ENCODE measurements at regions not wholly inside any gene's neighbourhood (a gene's known extent, or its start where the extent isn't known, plus 50 kb on each side); places are given as distances from the start of the nearest gene placed in this dataset.

- Histone ChIP-seq H3K36me3 (ENCODE audit: control insufficient read depth in 2 of 2, insufficient read depth in 2 of 2, low read length in 2 of 2) (peaks cover 79 to 90% of the 10 kb centered on the region in 2 donors), H3K27me3 (ENCODE audit: control insufficient read depth in 2 of 2, insufficient read depth in 2 of 2, low read length in 2 of 2) (no peaks in the 10 kb centered on the region), H3K27ac (ENCODE audit: low read depth in 2 of 2, low read length in 2 of 2) (no peak overlapping the region), H3K9ac (ENCODE audit: low read depth in 1 of 2, low read length in 2 of 2) (no peak overlapping the region), H3K4me3 (ENCODE audit: low read length in 2 of 2) (no peak overlapping the region), H3K4me1 (ENCODE audit: control insufficient read depth in 2 of 2, insufficient read depth in 2 of 2, low read length in 2 of 2) (no peaks in the 10 kb centered on the region), H3K9me3 (ENCODE audit: control insufficient read depth in 2 of 2, low read length in 2 of 2) (no peaks in the 10 kb centered on the region)
Measured at GRCh38 chr9:92242260-92243136, 51.0 kb downstream of the IARS1 start.

GRCh38 chr9:92236915-92237314 lies 56.6 kb downstream of the IARS1 start:
- H3K4me3 ChIP-seq (ENCODE audit: low read length in 2 of 2) = no peak overlapping the region
- H3K36me3 ChIP-seq (ENCODE audit: control insufficient read depth in 2 of 2, insufficient read depth in 2 of 2, low read length in 2 of 2) = peaks cover 33 to 56% of the 10 kb centered on the region in 2 donors
- H3K9me3 ChIP-seq (ENCODE audit: control insufficient read depth in 2 of 2, low read length in 2 of 2) = no peaks in the 10 kb centered on the region
- no peaks in the 10 kb centered on the region for H3K4me1 ChIP-seq (ENCODE audit: control insufficient read depth in 2 of 2, insufficient read depth in 2 of 2, low read length in 2 of 2)
- H3K9ac ChIP-seq (ENCODE audit: low read depth in 1 of 2, low read length in 2 of 2) = no peak overlapping the region
- H3K27me3 ChIP-seq (ENCODE audit: control insufficient read depth in 2 of 2, insufficient read depth in 2 of 2, low read length in 2 of 2) = no peaks in the 10 kb centered on the region
- H3K27ac ChIP-seq (ENCODE audit: low read depth in 2 of 2, low read length in 2 of 2) = no peak overlapping the region

GRCh38 chr9:92236465-92236864 lies 57.0 kb downstream of the IARS1 start:
- H3K4me3 ChIP-seq (ENCODE audit: low read length in 2 of 2) = no peak overlapping the region
- H3K9me3 ChIP-seq (ENCODE audit: control insufficient read depth in 2 of 2, low read length in 2 of 2) = no peaks in the 10 kb centered on the region
- H3K36me3 ChIP-seq (ENCODE audit: control insufficient read depth in 2 of 2, insufficient read depth in 2 of 2, low read length in 2 of 2) = peaks cover 30 to 52% of the 10 kb centered on the region in 2 donors
- H3K4me1 ChIP-seq (ENCODE audit: control insufficient read depth in 2 of 2, insufficient read depth in 2 of 2, low read length in 2 of 2) = no peaks in the 10 kb centered on the region
- H3K27ac ChIP-seq (ENCODE audit: low read depth in 2 of 2, low read length in 2 of 2) = no peak overlapping the region
- H3K9ac ChIP-seq (ENCODE audit: low read depth in 1 of 2, low read length in 2 of 2) = no peak overlapping the region
- no peaks in the 10 kb centered on the region for H3K27me3 ChIP-seq (ENCODE audit: control insufficient read depth in 2 of 2, insufficient read depth in 2 of 2, low read length in 2 of 2)

- no peaks in the 10 kb centered on the region for H3K27me3 ChIP-seq (ENCODE audit: control insufficient read depth in 2 of 2, insufficient read depth in 2 of 2, low read length in 2 of 2)
- H3K9me3 ChIP-seq (ENCODE audit: control insufficient read depth in 2 of 2, low read length in 2 of 2) = no peaks in the 10 kb centered on the region
- peaks cover 18 to 35% of the 10 kb centered on the region in 2 donors for H3K36me3 ChIP-seq (ENCODE audit: control insufficient read depth in 2 of 2, insufficient read depth in 2 of 2, low read length in 2 of 2)
- no peak overlapping the region for H3K9ac ChIP-seq (ENCODE audit: low read depth in 1 of 2, low read length in 2 of 2)
- H3K27ac ChIP-seq (ENCODE audit: low read depth in 2 of 2, low read length in 2 of 2) = no peak overlapping the region
- H3K4me3 ChIP-seq (ENCODE audit: low read length in 2 of 2) = no peak overlapping the region
- H3K4me1 ChIP-seq (ENCODE audit: control insufficient read depth in 2 of 2, insufficient read depth in 2 of 2, low read length in 2 of 2) = no peaks in the 10 kb centered on the region
Measured at GRCh38 chr9:92234514-92234913, 59.0 kb downstream of the IARS1 start.

- no peak overlapping the region for H3K4me3 ChIP-seq (ENCODE audit: low read length in 2 of 2)
- H3K27me3 ChIP-seq (ENCODE audit: control insufficient read depth in 2 of 2, insufficient read depth in 2 of 2, low read length in 2 of 2) = no peaks in the 10 kb centered on the region
- H3K9me3 ChIP-seq (ENCODE audit: control insufficient read depth in 2 of 2, low read length in 2 of 2) = no peaks in the 10 kb centered on the region
- no peak overlapping the region for H3K27ac ChIP-seq (ENCODE audit: low read depth in 2 of 2, low read length in 2 of 2)
- peaks cover 11 to 25% of the 10 kb centered on the region in 2 donors for H3K36me3 ChIP-seq (ENCODE audit: control insufficient read depth in 2 of 2, insufficient read depth in 2 of 2, low read length in 2 of 2)
- H3K9ac ChIP-seq (ENCODE audit: low read depth in 1 of 2, low read length in 2 of 2) = no peak overlapping the region
- H3K4me1 ChIP-seq (ENCODE audit: control insufficient read depth in 2 of 2, insufficient read depth in 2 of 2, low read length in 2 of 2) = no peaks in the 10 kb centered on the region
Measured at GRCh38 chr9:92232190-92232589, 61.3 kb downstream of the IARS1 start.

GRCh38 chr9:92228628-92229027 lies 64.9 kb downstream of the IARS1 start:
- H3K27me3 ChIP-seq (ENCODE audit: control insufficient read depth in 2 of 2, insufficient read depth in 2 of 2, low read length in 2 of 2) = no peaks in the 10 kb centered on the region
- H3K36me3 ChIP-seq (ENCODE audit: control insufficient read depth in 2 of 2, insufficient read depth in 2 of 2, low read length in 2 of 2) = peaks cover 18 to 30% of the 10 kb centered on the region in 2 donors
- H3K4me1 ChIP-seq (ENCODE audit: control insufficient read depth in 2 of 2, insufficient read depth in 2 of 2, low read length in 2 of 2) = no peaks in the 10 kb centered on the region
- no peak overlapping the region for H3K9ac ChIP-seq (ENCODE audit: low read depth in 1 of 2, low read length in 2 of 2)
- no peak overlapping the region for H3K27ac ChIP-seq (ENCODE audit: low read depth in 2 of 2, low read length in 2 of 2)
- no peaks in the 10 kb centered on the region for H3K9me3 ChIP-seq (ENCODE audit: control insufficient read depth in 2 of 2, low read length in 2 of 2)
- H3K4me3 ChIP-seq (ENCODE audit: low read length in 2 of 2) = no peak overlapping the region

GRCh38 chr9:92224177-92224576 lies 69.3 kb downstream of the IARS1 start:
- H3K9me3 ChIP-seq (ENCODE audit: control insufficient read depth in 2 of 2, low read length in 2 of 2) = no peaks in the 10 kb centered on the region
- no peak overlapping the region for H3K4me3 ChIP-seq (ENCODE audit: low read length in 2 of 2)
- H3K9ac ChIP-seq (ENCODE audit: low read depth in 1 of 2, low read length in 2 of 2) = no peak overlapping the region
- H3K27ac ChIP-seq (ENCODE audit: low read depth in 2 of 2, low read length in 2 of 2) = no peak overlapping the region
- no peaks in the 10 kb centered on the region for H3K27me3 ChIP-seq (ENCODE audit: control insufficient read depth in 2 of 2, insufficient read depth in 2 of 2, low read length in 2 of 2)
- H3K4me1 ChIP-seq (ENCODE audit: control insufficient read depth in 2 of 2, insufficient read depth in 2 of 2, low read length in 2 of 2) = no peaks in the 10 kb centered on the region
- H3K36me3 ChIP-seq (ENCODE audit: control insufficient read depth in 2 of 2, insufficient read depth in 2 of 2, low read length in 2 of 2) = peaks cover 32 to 47% of the 10 kb centered on the region in 2 donors

GRCh38 chr9:92223758-92224157 lies 69.7 kb downstream of the IARS1 start:
- Histone ChIP-seq H3K9me3 (ENCODE audit: control insufficient read depth in 2 of 2, low read length in 2 of 2) (no peaks in the 10 kb centered on the region), H3K27me3 (ENCODE audit: control insufficient read depth in 2 of 2, insufficient read depth in 2 of 2, low read length in 2 of 2) (no peaks in the 10 kb centered on the region), H3K27ac (ENCODE audit: low read depth in 2 of 2, low read length in 2 of 2) (no peak overlapping the region), H3K4me3 (ENCODE audit: low read length in 2 of 2) (no peak overlapping the region), H3K4me1 (ENCODE audit: control insufficient read depth in 2 of 2, insufficient read depth in 2 of 2, low read length in 2 of 2) (no peaks in the 10 kb centered on the region), H3K9ac (ENCODE audit: low read depth in 1 of 2, low read length in 2 of 2) (no peak overlapping the region), H3K36me3 (ENCODE audit: control insufficient read depth in 2 of 2, insufficient read depth in 2 of 2, low read length in 2 of 2) (peaks cover 30 to 45% of the 10 kb centered on the region in 2 donors)

- no peak overlapping the region for H3K4me3 ChIP-seq (ENCODE audit: low read length in 2 of 2)
- no peaks in the 10 kb centered on the region for H3K4me1 ChIP-seq (ENCODE audit: control insufficient read depth in 2 of 2, insufficient read depth in 2 of 2, low read length in 2 of 2)
- H3K9ac ChIP-seq (ENCODE audit: low read depth in 1 of 2, low read length in 2 of 2) = no peak overlapping the region
- no peak overlapping the region for H3K27ac ChIP-seq (ENCODE audit: low read depth in 2 of 2, low read length in 2 of 2)
- no peaks in the 10 kb centered on the region for H3K9me3 ChIP-seq (ENCODE audit: control insufficient read depth in 2 of 2, low read length in 2 of 2)
- H3K27me3 ChIP-seq (ENCODE audit: control insufficient read depth in 2 of 2, insufficient read depth in 2 of 2, low read length in 2 of 2) = no peaks in the 10 kb centered on the region
- H3K36me3 ChIP-seq (ENCODE audit: control insufficient read depth in 2 of 2, insufficient read depth in 2 of 2, low read length in 2 of 2) = peaks cover 34 to 44% of the 10 kb centered on the region in 2 donors
Measured at GRCh38 chr9:92208693-92209524, 84.6 kb downstream of the IARS1 start.

- Histone ChIP-seq H3K4me1 (ENCODE audit: control insufficient read depth in 2 of 2, insufficient read depth in 2 of 2, low read length in 2 of 2) (no peaks in the 10 kb centered on the region), H3K4me3 (ENCODE audit: low read length in 2 of 2) (no peak overlapping the region), H3K27ac (ENCODE audit: low read depth in 2 of 2, low read length in 2 of 2) (no peak overlapping the region), H3K27me3 (ENCODE audit: control insufficient read depth in 2 of 2, insufficient read depth in 2 of 2, low read length in 2 of 2) (no peaks in the 10 kb centered on the region), H3K36me3 (ENCODE audit: control insufficient read depth in 2 of 2, insufficient read depth in 2 of 2, low read length in 2 of 2) (peaks cover 26 to 27% of the 10 kb centered on the region in 2 donors), H3K9ac (ENCODE audit: low read depth in 1 of 2, low read length in 2 of 2) (no peak overlapping the region), H3K9me3 (ENCODE audit: control insufficient read depth in 2 of 2, low read length in 2 of 2) (no peaks in the 10 kb centered on the region)
Measured at GRCh38 chr9:92206488-92206887, 87.0 kb downstream of the IARS1 start.
